Tibial nerve (tissue), 4 donors: ENCODE measurements at regions not wholly inside any gene's neighbourhood (a gene's known extent, or its start where the extent isn't known, plus 50 kb on each side); places are given as distances from the start of the nearest gene placed in this dataset. TPM values are rescaled to one million over a fixed set of nuclear protein-coding genes. Genes with fewer than 3 reads are reported as not detected.

Experiments used
- DNase-seq, 2 donors: peaks; one replicate each; pipeline ENCODE4 v3.0.0-alpha.2; 2019; ENCODE audit warnings: low spot score in 2 of 2
- H3K27ac ChIP-seq, 4 donors: fragments of 200-600 bp; sonication (generic) in 3 of 4; one replicate each; pipeline ENCODE4 v1.5.1; 2017 to 2019; ENCODE audit warnings: mild to moderate bottlenecking in 1 of 4
- H3K27me3 ChIP-seq, 2 donors: fragments of 200-600 bp; sonication (generic) in 1 of 2; one replicate each; pipeline versions ENCODE4 v1.5.1 to v1.6.0; 2017 to 2019
- H3K36me3 ChIP-seq, 3 donors: fragments of 200-600 bp; sonication (generic); one replicate each; pipeline ENCODE4 v1.5.1; 2018 to 2019
- H3K4me1 ChIP-seq, 4 donors: fragments of 200-600 bp; sonication (generic) in 3 of 4; one replicate each; pipeline ENCODE4 v1.5.1; 2017 to 2019
- H3K4me3 ChIP-seq, 4 donors: fragments of 200-600 bp; sonication (generic) in 3 of 4; one replicate each; pipeline ENCODE4 v1.5.1; 2017 to 2019; ENCODE audit warnings: mild to moderate bottlenecking in 1 of 4, moderate library complexity in 1 of 4
- H3K9me3 ChIP-seq, 4 donors: fragments of 200-600 bp; sonication (generic) in 3 of 4; one replicate each; pipeline ENCODE4 v1.5.1; 2017 to 2019
- CTCF ChIP-seq, 5 experiments: fragments of 200-600 bp in 3 of 5; fragments of 450-650 bp in 2 of 5; sonication (generic) in 3 of 5; IDR thresholded peaks; one replicate each; pipeline ENCODE4 v1.5.1; 2016 to 2019; ENCODE audit warnings: antibody characterized with exemption in 5 of 5, mild to moderate bottlenecking in 3 of 5, moderate library complexity in 2 of 5
- EP300 ChIP-seq, 2 donors: sonication (generic); formaldehyde crosslinking; IDR thresholded peaks; one replicate each; pipeline ENCODE4 v1.6.1; 2017; ENCODE audit warnings: antibody characterized with exemption in 2 of 2, mild to moderate bottlenecking in 1 of 2
- POLR2A ChIP-seq, 2 donors: fragments of 450-650 bp; IDR thresholded peaks; one replicate each; pipeline ENCODE4 v1.6.1; 2017; ENCODE audit warnings: antibody characterized with exemption in 2 of 2, mild to moderate bottlenecking in 2 of 2, moderate library complexity in 2 of 2
- WGBS, 2 donors: methylation state at CpG; one replicate each; pipeline ENCODE4 v1.1.5; 2018; 5-methylcytosine and 5-hydroxymethylcytosine counted together
- small RNA-seq: library from RNA; depleted of rRNA; stranded (forward); fragments of <200 nt; gene quantifications from one replicate; pipeline ENCODE3, GENCODE V24; 2016

- DNase-seq = no peak
- H3K9me3 ChIP-seq = no peaks in the 10 kb centered on the region
- no peaks in the 10 kb centered on the region for H3K36me3 ChIP-seq
- 75 to 93% methylated on average over 1 of the region's 1 CpG for WGBS, 2 donors
- TF ChIP-seq CTCF (IDR thresholded peaks at IDR 0.05) (no peak), EP300 (IDR thresholded peaks at IDR 0.05) (no peak), POLR2A (IDR thresholded peaks at IDR 0.05) (no peak)
- no peaks in the 10 kb centered on the region for H3K27me3 ChIP-seq
- no peak overlapping the region for H3K27ac ChIP-seq
- no peak overlapping the region for H3K4me3 ChIP-seq
- H3K4me1 ChIP-seq = no peaks in the 10 kb centered on the region
Observed at GRCh38 chr4:148495463-148495862, 53.2 kb upstream of the NR3C2 start.

Small RNA genes lying in the stretch of these regions (small RNA-seq; reads per million reads assigned to genes)
- gene RNA5SP166 (not detected), gene RNU7-197P (not detected)
